Renal cortex interstitium (tissue), 11 donors: ENCODE measurements at regions not wholly inside any gene's neighbourhood (a gene's known extent, or its start where the extent isn't known, plus 50 kb on each side); places are given as distances from the start of the nearest gene placed in this dataset.

Experiments
- DNase-seq, 11 donors: peaks; one replicate each; pipeline ENCODE4 v3.0.0-alpha.2; 2013; ENCODE audit warnings: low read depth in 9 of 11, low spot score in 4 of 11; ENCODE audit errors: extremely low read depth in 1 of 11

DNA sequence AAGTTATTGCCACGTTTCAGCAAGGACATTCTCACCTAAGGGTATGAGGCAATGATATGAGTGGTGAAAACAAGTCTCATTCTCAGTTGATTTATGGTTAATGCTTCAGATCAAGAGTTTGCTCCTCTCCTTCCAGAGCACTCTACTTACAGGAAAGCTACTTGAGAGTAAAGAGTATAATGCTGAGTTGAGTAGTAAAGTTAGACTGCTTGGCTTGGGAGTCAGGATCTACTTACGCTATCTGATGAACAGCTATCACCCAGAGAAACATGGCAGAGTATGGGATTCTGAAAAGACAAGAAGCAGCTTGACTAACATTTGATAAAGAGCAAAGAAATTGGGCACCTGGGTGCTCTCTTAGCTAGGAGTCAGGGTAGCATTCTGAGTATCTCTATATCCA, 211.8 kb downstream of the GLUD2 start:
- no peak for DNase-seq

DNA sequence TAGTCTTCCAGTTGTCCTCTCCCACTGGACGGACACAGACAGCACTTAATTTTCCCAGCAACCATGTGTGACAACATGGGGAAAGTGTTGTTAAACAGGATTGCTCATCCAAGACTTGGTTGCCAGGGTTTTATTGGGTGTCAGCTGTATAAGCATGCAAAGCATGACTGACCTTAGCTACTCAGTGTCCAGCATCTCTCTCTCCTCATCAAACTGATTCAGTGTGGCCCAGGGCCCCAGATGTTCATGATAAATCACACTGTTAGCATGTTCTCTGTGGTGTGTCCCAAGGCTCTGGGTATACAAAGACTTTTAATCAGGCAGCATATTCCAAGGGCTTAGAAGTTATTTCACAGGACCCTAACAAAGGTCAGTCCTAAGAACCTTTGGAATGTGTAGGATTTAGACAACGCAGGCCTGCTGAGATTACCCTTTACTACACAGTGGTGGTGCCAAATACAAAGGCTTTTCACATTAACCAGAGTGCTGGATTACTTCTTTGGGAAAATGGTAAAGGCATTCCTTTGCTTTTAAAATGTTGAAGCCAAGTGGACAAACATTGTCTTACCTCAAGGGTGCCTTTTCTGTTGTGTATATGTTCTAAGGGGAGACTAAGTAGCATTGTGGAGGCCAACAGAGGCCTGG, 213.3 kb downstream of the GLUD2 start:
- DNase-seq: peak in 2 of 11 donors; percentile 2 to 5

DNA sequence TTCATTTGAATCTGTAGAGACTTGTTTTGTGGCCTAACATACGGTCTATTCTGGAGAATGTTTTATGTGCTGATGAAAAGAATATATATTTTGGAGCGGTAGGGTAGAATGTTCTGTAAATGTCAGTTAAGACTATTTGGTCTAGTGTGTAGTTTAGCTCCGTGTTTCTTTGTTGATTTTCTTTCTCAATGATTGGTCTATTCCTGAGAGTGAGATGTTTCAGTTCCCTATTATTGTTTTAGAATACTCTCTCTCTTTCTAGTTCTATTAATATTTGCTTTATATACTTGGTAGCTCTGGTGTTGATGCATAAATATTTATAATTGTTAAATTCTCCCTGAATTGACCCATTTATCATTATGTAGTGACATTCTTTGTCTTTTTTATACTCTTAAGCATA, 236.5 kb downstream of the GLUD2 start:
- no peak for DNase-seq

DNA sequence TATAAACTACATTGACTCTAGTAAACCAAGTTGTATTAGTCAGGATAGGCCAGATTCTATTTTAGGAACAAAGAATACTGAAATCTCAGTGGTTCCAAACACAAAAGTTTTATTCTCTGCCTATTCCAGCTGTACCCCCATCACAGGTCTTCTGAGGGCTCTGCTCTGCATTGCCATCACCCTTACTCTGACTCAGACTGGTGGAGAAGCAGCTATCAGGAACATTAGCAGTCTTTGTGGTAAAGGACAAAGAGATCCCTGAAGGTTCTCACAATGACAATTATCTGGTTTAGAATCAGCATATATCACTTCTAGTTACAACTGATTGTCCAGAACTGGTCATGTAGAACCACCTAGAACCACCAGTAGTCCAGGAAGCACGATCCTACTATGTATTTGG, 251.1 kb downstream of the GLUD2 start:
- no peak for DNase-seq

DNA sequence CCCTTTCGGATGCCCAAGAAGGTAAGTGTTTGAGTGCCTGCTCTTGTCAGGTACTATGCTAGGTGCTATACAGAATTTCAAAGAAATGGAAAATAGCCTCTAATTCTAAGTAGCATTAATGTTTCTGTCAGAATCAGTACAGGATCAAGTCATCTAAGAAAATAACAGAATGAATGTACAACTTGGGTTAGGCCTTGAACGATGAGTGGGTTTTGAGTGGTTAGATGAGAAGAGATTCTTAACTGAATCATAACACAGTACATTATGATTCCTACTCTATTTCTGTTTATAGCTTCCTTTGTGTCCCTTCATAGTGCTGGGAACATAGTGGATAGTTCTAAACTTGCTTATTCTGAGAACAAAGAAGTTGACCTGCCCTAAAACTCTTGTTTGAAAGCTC, 253.9 kb downstream of the GLUD2 start:
- DNase-seq: no peak

DNA sequence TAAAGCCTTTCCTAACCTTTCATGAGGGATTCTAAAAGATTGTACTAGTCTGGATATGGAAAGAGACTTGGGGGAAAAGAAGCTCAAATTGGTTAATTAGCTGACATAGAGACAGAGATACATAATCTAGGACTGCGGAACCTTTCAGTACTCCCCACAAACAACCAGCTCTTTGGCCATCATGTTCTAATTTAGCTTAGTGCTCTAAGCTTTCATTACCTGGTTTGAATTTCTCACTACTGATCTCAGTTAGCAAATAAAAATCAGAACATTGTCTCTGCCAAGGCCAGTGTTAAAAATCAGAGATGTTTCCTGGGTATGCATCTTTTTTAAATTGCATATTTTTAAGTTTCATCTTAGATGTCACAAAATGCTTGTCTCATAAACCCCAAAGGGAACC, 254.4 kb downstream of the GLUD2 start:
- DNase-seq: no peak

DNA sequence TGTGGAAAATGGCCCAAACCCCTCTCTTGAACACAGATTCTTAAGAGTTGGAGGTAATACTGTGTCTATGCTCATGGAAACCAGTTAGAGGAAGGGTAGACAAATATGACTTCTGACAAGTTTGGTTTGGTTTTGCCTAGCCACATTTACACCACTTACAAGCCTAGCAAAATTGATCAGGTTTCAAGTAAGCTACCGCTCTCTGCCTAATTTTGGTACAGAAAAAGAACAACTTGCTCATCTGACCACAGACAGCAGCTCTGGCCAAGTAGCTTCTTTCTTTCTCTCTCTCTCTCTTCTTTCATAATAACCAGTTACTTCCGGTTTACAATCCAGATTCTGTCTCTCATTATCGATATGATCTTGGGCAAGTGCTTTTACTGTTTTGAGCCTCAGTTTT, 260.0 kb downstream of the GLUD2 start:
- no peak for DNase-seq

DNA sequence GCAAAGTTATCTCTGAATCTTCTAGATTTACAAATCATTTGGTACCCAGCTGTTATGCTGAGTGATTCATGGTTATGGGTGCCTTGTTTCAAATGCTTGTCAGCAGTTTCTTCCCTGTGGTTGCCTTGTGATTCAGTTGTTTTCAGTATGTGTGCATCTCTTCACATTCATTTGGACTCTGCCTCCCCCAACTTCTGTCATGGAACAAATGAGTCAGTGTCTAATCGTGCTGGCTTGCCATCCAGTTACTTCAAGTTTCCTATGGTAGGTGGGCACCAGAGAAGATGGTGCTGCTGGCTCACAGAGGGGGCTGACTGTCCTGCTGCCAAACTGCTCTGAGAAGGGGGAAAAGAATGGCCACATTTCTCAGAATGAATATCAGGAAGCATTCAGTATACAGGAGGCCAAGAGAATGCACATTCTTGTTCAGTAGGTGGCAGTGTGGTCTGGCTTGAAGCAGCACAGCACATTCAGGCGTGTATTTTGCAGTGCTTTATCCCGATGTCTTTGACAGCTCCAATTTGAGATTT, 260.9 kb downstream of the GLUD2 start:
- DNase-seq: peak in 8 of 11 donors; percentile 6 to 26 (median 12)

DNA sequence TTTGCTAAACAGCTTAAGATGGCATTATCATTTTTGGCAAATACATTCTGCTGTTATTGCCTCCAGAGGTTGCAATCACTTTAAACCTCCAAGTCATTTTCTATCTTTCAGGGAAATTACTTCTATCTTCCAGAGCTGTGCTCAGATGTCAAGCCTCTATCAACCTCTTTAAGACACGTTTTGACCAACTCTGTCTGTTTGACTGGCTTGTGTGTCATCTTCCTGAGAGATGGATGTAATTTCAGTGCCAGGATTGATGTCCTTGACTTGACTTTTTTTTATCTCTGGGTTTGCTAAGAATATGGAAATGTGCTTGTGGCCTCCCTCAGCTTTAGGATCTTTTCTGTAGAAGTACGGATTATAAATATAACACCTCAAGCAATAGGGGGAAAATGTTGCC, 263.4 kb downstream of the GLUD2 start:
- no peak for DNase-seq

DNA sequence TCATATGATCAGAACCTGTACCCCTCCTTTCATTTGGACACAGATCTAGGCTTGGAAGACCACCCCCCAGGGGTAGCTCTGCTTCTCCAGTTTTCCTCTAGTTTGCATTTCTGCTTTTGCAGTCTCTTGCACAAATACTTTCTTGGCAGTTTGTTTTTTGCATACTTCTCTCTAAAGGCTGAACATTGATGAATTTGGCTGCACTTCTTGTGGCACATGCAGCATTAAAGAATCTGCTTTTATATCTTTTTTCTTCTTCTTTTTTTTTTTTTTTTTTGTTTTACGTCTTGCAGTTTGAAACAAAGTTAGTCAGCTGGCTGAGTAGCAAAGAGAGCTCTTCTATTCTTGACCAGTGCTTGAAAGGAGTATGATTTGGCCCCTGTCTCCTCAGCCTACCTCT, 273.0 kb downstream of the GLUD2 start:
- no peak for DNase-seq

DNA sequence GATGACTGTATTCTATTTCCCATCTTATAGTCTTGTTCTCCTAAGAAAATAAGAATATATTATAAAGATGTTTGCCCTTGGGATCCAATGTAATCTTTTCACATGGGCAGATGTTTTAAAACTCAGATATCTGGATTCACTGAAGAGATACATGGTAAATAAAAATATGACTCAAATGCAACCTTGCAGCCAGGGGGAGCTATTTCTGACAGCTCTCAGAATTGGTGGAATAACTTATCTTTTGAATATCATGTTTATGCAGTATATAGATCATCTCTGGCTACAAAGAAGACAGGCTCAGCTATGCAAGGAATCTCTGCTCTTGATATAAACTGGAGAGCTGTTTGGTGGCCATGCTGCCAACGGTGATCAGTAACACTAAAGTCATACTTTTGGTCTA, 274.7 kb downstream of the GLUD2 start:
- no peak for DNase-seq

DNA sequence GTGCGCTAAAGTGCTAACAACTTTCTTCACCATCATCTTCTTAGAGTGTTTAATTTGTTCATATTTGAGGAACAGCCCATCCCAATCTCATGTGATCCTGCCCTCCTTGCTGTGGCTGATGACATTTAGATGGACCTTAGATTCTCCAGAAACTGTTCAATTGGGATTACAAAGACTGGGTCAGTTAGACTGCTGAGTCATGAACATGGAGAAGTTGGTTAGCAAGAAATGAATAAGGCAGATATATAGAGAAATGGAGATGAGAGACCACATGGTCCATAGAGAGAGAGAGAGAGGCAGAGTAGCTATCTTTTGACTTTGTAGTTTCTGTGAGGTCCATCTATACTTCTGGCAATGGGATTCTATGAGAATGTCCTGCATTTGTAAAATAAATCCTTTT, 275.9 kb downstream of the GLUD2 start:
- DNase-seq: no peak

DNA sequence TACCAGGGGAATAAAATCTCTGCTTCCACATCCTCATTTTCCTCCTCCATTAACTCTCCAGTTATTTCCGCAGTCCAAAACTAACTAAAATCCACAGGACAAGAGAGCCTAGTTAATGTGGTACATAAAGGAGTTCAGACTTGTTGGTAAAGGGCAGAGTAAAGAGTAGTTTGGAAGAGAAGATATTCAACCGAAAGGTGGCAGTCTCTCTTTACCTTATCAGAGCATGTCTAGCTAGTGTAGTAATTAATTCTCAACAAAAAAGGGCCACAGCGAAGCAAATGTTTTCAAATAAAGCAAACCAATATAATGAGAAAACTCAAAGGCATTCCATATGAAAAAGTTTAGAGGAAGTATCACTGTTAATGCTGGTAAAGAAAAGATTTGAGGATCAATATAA, 286.5 kb downstream of the GLUD2 start:
- DNase-seq: no peak

DNA sequence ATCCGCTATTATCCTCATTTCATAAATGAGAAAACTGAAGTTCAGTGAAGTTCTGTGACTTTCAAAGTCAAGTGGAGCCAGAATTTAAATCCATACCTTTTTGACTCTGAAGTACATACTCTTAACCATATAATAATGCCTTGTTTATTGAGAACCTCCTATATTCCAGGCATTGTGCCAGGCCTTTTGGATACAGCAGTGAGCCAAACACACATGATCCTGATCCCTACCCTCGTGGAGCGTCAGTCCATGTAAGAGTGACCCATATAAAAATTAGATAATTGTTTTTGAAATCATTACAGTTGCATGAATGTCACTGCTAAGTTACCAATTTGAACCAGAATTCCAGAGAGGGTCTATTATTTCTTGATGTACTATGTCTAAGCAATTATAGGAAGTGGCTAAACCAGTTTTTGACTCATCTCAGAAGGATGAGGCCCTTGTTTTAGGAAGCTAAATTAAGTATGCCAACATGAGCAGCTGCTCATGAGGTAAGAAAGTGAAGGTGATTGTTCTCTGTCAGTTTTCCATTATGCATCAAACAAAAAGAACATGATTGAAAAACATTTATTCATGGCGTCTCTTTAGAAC, 289.5 kb downstream of the GLUD2 start:
- no peak for DNase-seq

DNA sequence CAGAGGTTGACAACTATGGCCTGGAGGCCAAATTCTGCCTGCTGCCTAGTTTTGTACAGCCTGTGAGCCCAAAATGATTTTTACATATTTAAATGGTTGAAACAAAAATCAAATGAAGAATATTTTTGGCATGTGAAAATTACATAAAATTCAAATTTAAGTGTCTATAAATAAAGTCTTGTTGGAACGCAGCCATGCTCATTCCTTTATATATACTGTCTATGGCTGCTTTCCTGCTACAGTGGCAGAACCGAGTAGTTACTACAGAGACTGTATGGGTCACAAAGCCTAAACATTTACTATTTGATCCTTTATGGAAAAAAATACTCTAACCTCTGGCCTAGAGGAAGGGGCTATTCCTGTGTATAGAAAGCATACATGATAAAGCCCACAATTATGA, 290.4 kb downstream of the GLUD2 start:
- DNase-seq: no peak

DNA sequence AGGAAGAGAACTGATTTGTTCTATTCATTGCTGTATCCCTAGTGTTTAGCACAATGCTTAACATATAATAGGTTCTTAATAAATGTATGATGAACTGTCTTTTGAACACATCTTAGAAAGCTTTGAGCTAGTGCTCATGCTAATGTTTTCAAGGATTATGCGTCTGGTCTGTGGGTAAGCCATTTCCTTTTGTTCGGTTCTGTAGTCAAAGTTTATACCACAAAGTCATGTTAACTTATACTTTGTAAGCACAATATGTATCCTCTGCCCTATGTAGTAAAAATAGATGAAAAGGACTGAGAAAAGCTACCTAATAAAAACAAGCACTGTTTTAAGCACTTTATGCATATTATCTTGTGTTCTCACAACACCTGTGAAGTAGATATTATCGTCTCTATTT, 301.9 kb downstream of the GLUD2 start:
- no peak for DNase-seq

DNA sequence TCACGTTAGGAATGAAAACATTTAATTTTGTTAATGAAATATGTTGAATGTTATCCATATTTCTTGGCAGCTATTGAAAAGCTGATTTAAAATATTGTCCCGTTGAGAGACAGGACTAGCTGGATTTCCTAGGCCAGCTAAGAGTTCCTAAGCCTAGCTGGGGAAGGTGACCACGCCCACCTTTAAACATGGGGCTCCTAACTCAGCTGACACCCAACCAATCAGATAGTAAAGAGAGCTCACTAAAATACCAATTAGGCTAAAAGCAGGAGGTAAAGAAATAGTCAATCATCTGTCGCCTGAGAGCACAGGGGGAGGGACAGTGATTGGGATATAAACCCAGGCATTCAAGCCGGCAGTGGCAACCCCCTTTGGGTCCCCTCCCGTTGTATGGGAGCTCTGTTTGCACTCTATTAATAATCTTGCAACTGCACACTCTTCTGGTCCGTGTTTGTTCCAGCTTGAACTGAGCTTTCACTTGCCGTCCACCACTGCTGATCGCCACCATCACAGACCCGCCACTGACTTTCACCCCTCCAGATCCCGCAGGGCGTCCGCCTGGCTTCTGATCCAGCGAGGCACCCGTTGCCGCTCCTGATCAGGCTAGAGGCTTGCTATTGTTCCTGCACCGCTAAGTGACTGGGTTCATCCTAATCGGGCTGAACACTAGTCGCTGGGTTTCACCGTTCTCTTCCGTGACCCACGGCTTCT, 308.9 kb downstream of the GLUD2 start:
- DNase-seq: no peak

DNA sequence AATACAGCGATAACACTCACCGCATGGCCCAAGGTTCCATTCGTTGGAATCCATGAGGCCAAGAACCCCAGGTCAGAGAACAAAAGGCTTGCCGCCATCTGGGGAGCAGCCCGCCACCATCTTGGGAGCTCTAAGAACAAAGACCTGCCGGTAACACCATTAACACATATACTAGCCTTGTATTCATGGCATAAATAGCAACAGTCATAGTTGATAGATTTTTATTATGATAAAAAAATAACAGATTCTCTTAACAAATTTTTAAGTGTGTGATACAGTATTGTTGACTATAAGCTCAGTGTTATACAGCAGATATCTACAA, 309.4 kb downstream of the GLUD2 start:
- DNase-seq: no peak

DNA sequence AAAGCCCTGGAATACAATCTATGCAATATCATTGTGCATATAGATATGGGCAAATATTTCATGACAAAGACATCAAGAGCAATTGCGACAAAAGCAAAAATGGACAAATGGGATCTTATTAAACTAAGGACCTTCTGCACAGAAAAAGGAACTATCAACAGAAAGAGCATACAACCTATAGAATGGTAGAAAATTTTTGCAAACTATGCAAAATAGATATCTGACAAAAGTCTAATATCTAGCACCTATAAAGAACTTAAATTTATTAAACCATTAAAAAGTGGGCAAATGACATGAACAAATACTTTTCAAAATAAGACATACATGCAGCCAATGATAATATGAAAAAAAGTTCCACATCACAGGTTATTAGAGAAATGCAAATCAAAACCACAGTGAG, 312.9 kb downstream of the GLUD2 start:
- DNase-seq: no peak

DNA sequence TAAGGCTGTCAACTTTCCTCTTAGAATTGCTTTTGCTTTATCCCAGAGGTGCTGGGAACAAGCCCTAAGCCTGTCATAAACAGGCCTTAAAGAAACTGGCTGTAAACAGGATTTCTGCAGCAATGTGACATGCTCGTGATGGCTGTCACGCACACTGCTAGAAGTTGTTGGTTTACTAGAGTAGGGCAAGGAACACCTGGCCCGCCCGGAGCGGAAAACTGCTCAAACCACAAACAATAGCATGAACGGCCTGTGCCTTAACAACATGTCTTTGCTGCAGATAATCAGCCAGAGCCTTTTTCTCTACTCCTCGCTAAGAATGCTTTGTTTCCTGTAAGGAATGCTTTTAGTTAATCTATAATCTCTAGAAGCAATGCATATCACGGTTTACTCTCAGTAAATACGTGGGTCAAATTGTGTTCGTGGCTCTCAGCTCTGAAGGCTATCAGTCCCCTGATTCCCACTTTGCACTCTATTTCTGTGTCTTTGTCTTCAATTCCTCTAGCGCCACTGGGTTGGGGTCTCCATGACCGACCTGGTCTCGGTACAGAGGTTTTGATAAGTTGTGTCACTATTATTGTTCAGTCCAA, 318.3 kb downstream of the GLUD2 start:
- no peak for DNase-seq
